NCI-H1436 (cell line): ENCODE measurements at regions not wholly inside any gene's neighbourhood (a gene's known extent, or its start where the extent isn't known, plus 50 kb on each side); places are given as distances from the start of the nearest gene placed in this dataset.

ENCODE experiments used
- DNase-seq: peaks from one replicate; lab custom pipeline; 2025; lab: John Stamatoyannopoulos, UW

GRCh38 chr21:43274022-43274945 lies 105.5 kb downstream of the CRYAA start:
- DNase-seq: no peak

GRCh38 chr21:43273708-43274021 lies 104.9 kb downstream of the CRYAA start:
- DNase-seq: no peak

DNA sequence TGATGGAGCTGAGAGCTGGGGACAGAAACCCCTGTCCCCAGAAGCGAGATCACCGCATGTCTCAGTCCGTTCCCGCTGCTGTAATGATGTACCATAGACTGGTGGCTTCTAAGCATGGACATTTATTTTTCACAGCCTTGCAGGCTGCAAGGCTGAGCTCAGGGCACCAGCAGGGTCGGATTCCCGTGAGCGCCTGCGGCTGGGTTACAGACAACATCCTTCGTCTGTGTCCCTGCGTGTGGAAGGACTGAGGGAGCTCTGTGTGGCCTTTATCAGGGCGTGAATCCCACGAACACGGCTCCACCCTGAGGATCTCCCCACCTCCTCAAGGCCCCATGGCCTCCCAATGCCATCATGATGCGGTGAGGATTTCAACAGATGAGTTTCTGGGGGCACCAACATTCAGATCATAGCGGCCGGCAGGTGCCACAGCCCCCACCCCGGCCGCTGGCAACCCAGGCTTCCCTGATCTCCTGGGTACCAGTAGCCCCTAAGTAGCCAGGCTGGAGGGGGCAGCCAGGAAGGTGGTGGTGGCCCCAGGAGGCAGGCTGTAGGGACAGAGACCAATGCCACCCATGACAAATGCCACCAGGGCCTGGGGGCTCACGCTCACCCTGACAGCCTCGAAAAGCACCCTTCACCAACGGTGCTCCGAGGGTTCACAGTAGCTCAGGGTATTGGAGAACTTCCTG lies 104.4 kb downstream of the CRYAA start:
- no peak for DNase-seq

DNA sequence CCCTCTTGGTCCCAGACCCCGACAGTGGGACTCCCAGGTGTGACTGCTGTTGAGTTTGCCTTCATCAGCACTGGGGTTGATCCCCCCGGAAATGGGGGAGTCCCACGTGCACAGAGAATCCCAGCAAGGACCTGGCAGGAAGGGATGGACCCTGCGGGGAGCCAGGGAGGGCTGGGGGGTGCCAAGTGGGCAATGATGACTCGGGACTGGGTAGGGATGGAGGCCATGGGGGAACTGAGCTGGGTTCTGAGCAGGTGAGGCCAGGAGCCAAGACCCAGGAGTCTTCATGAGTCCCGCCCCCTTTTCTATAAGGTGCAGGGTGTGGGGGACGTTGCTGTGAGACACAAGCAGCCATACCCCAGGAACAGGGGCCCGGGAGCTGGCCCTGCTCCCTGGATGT lies 103.8 kb downstream of the CRYAA start:
- no peak for DNase-seq

DNA sequence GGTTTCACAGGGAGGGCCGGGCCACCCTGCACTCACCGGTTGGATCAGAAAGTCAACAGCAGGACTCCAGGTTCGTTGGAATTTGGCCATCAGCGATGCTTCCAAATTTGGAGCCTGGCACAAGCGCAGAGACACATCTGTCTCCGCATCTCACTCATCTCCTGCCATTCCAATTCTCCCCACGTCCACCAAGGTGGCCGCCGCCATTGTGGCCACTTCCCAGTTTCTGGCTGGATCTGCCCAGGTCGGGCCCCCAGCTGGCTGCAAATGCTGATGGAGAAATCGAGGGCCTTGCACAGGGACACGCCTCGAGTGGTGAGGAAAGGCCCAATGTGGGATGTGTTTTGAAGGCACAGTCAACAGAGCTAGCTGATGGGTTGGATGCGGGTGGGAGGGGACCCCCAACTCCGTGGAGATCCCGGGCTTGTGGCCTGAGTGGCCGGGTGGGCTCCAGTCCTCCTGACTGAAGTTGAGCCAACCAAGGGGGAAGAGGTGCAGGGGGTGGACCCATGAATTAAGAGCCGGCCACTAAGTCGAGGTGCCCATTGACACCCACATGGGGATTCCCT lies 102.7 kb downstream of the CRYAA start:
- DNase-seq: no peak

DNA sequence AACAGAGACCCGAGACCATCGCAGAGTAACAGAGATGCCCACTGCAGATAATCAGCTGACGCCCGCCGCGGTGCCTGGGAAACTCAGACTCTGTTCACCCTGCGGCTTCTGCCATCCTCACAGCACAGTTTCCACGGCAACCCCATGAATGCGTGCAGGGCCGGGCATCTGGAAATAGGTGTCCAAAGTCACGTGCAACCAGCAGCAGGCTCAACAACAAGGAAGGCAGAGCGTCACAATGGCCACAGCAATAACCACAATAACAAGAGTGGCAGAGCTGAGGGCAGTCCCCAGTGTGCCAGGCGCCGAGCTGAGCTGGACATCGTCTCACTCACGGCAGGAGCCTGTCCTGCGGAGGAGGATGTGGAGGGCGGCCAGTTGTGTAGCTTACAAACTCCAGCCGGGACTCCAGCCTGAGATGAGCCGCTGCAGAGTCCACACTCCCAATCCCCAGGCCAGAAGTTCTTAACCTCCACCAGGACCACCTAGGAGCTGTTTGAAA lies 102.0 kb downstream of the CRYAA start:
- no peak for DNase-seq

DNA sequence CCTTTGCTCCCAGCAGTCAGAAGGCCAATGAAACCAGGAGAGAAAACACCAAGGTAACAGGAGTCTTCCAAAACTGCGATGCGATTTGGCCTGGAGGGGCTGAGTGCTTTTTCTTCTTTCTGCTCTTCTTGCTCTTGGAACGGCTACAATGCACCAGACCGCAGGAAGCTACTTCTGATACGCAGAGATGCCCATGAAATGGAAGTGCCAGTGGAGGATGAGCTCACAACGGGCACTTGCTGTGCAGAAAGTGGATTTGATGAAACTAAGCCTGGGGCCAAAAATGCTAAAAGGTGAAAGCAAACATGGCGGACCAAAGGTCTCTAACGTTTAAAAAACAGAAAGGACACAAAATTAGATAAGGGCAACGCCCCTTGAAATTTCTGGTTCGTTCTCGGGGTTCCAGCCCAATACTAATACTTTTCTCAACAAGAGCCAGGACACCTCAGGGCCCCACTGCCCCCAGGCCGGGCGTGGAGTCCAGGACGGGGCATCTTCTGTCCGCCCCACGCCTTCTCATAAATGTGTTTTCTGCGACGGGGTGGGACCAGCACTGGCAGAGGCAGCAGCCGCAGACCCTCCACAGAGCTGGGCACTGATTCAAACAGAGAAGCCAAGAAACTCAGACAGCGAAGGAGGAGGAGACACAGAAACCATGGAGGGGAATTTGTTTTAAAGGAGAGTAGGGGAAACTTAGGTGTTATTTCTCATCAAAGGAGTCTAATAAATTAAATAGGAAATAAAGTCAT lies 101.3 kb downstream of the CRYAA start:
- no peak for DNase-seq

GRCh38 chr21:43269440-43269839 lies 100.6 kb downstream of the CRYAA start:
- no peak for DNase-seq

DNA sequence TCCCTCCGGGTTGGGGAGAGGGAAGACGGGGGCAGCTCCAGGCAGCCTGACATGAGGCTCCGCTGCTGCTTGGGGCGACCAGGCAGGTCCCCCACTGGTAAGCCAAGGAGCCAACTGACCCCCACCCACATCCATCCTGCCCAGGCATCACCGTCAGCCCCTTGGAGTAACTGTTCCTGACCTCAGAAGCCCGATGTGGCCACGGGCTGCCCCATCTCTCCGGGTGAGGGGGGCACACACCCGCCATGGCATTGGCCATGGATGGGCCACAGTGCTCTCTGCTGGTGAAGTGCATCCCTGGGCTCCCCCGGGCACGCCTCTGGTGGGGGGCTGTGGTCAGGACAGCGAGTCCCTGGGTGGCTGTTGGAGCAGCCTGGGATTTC lies 100.0 kb downstream of the CRYAA start:
- no peak for DNase-seq

DNA sequence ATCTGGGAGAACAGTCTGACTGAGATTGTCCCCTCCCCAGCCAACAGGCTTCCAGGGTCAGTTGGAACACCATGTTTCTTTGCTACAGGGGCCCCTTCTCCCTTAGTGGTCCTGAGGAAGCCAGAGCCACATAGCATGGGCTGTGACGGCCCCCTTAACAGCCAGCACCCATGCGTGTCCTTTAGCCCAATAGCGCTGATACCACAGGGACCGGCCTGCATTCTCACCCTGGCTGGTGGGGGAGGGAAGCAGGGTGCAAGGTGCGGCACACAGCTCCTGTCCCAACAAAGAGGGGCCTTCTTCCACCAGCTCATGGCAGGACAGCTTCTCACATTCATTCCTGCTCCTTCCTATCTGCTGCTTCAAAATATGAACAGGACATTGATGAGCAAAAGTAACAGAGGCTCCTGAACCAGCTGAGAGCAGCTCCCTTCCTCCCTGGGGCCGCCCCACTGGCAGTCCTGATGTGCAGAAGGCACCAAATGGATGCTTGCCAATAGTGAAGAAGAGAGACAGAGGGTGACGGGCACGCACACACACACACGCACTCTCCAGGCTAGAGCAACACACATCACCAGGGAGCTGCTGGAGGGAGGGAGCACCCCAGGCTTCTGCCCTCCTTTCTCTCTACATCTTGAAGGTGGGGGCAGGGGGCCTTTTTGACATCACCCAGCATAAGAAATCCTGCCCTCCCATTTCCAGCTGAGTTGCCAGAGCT lies 99.4 kb downstream of the CRYAA start:
- no peak for DNase-seq

DNA sequence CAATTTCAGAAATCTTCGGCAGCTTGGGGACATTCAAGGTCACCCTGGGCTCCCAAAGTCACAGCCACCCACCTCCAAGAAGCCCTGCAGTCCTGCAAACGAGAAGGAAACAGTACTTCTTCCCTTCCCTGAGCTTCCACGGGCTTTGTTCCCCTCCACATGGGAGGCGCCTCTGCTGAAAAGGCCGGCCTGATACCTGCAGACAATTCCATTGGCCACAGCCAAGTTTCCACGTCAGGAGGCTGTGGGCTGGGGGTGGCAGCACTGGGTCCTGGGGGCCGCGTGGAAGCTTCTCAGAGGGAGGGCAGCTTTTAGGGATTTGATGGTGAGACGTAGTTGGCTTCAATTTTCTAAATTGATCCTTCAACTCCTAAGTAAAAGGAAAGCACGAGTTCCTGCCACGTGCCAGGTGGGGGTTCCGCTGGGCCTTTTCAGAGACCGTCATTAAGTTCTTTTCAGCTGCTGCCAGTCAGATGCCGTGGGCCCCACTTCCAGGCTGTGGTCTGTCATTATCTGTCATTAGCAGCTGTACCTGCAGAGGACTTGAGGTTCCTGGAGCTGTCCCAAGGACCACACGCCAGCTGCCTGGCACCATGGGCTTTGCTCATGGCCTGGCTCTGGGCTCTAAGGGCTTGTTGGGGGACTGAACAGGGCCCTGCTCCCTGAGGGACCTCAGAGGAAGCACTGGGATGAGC lies 98.7 kb downstream of the CRYAA start:
- no peak for DNase-seq

DNA sequence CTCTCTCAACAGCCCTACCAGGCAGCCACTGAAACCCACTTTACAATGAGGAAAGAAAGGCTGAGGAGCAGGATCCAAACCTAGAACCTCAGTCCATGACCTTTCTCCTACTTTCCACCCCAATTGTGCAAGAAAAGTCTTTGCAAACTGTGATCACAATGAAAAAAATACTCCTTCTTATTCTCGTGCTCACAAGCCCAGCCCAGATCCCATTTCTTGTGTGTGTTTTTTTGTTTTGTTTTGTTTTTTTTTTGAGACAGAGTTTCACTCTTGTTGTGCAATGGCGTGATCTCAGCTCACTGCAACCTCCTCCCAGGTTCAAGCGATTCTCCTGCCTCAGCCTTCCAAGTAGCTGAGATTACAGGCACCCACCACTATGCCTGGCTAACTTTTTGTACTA lies 97.7 kb downstream of the CRYAA start:
- no peak for DNase-seq

DNA sequence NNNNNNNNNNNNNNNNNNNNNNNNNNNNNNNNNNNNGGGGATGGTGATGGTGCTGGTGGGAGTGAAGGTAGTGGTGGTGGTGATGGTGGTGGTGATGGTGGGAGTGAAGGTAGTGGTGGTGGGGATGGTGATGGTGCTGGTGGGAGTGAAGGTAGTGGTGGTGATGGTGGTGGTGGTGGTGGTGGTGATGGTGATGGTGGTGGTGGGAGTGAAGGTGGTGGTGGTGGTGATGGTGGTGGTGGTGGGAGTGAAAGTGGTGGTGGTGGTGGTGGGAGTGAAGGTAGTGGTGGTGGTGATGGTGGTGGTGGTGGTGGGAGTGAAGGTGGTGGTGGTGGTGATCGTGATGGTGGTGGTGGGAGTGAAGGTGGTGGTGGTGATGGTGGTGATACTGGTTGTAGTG lies 93.6 kb downstream of the CRYAA start:
- DNase-seq: no peak
